WTC11 (cell line): ENCODE measurements at regions not wholly inside any gene's neighbourhood (a gene's known extent, or its start where the extent isn't known, plus 50 kb on each side); places are given as distances from the start of the nearest gene placed in this dataset.

ENCODE experiments used
- ATAC-seq: fragments of 200-7000 bp; cut with Tn5 transposase; 2 replicates; pipeline ENCODE4 v1.10.0; 2021; ENCODE audit warnings: mild to moderate bottlenecking, moderate library complexity
- CTCF ChIA-PET: fragments of 300-600 bp; sonication (Branson Sonifier 250); formaldehyde crosslinking; loops from one replicate; lab custom pipeline; 2021; ENCODE audit warnings: antibody characterized with exemption; lab: Charles Lee
- POLR2A ChIA-PET: fragments of 350-600 bp; sonication (Branson Sonifier 250); formaldehyde crosslinking; loops from one replicate; lab custom pipeline; 2021; ENCODE audit warnings: antibody characterized with exemption; lab: Charles Lee
- DNase-seq: peaks from one replicate; pipeline ENCODE4 v3.0.0; 2021; ENCODE audit warnings: low spot score
- H3K27ac Mint-ChIP-seq: 2 replicates; pipeline ENCODE4 v1.8.0; 2021; ENCODE audit warnings: mixed read lengths
- H3K27me3 Mint-ChIP-seq: 2 replicates; pipeline ENCODE4 v1.8.0; 2021; ENCODE audit warnings: low read depth, mild to moderate bottlenecking, moderate library complexity, mixed read lengths
- H3K36me3 Mint-ChIP-seq: 2 replicates; pipeline ENCODE4 v1.8.0; 2021; ENCODE audit warnings: mixed read lengths
- H3K4me1 Mint-ChIP-seq: 2 replicates; pipeline ENCODE4 v1.8.0; 2022; ENCODE audit warnings: mixed read lengths
- H3K4me3 Mint-ChIP-seq: 2 replicates; pipeline ENCODE4 v1.8.0; 2021; ENCODE audit warnings: mild to moderate bottlenecking, moderate library complexity, mixed read lengths
- H3K9me3 Mint-ChIP-seq: 2 replicates; pipeline ENCODE4 v1.8.0; 2021; ENCODE audit warnings: mixed read lengths
- ATF1 ChIP-seq: sonication (generic); formaldehyde crosslinking; IDR thresholded peaks from 2 replicates; pipeline ENCODE4 v1.8.1; 2023; ENCODE audit warnings: mild to moderate bottlenecking, moderate library complexity, missing genetic modification reagents
- ATF3 ChIP-seq: sonication (generic); formaldehyde crosslinking; conservative IDR thresholded peaks from 2 replicates; pipeline ENCODE4 v1.8.1; 2022; ENCODE audit warnings: mild to moderate bottlenecking, missing genetic modification reagents
- ETV6 ChIP-seq: sonication (generic); formaldehyde crosslinking; IDR thresholded peaks from 2 replicates; pipeline ENCODE4 v1.8.1; 2022; ENCODE audit warnings: mild to moderate bottlenecking, missing genetic modification reagents
- FOXJ3 ChIP-seq: sonication (generic); formaldehyde crosslinking; IDR thresholded peaks from 2 replicates; pipeline ENCODE4 v1.9.0; 2021; ENCODE audit warnings: missing genetic modification reagents, mild to moderate bottlenecking, borderline replicate concordance
- GRHL2 ChIP-seq: fragments of 250-450 bp; sonication (Bioruptor Pico); IDR thresholded peaks from 2 replicates; pipeline ENCODE4 v1.8.0; 2022; ENCODE audit warnings: mild to moderate bottlenecking, moderate library complexity; ENCODE audit not compliant: insufficient replicate concordance, severe bottlenecking
- HMGA2 ChIP-seq: fragments of 250-450 bp; sonication (Bioruptor Pico); IDR thresholded peaks from 2 replicates; pipeline ENCODE4 v1.4.0; 2021; ENCODE audit warnings: mild to moderate bottlenecking, moderate library complexity
- IRF1 ChIP-seq: sonication (generic); formaldehyde crosslinking; IDR thresholded peaks from 2 replicates; pipeline ENCODE4 v1.8.0; 2023; ENCODE audit warnings: missing genetic modification reagents
- IRF2 ChIP-seq: sonication (generic); formaldehyde crosslinking; IDR thresholded peaks from 2 replicates; pipeline ENCODE4 v1.8.0; 2022; ENCODE audit warnings: low read depth, missing genetic modification reagents, borderline replicate concordance
- JAZF1 ChIP-seq: fragments of 250-450 bp; sonication (Bioruptor Pico); IDR thresholded peaks from 2 replicates; pipeline ENCODE4 v1.9.0; 2021; ENCODE audit warnings: moderate library complexity, mild to moderate bottlenecking, inconsistent platforms
- JUN ChIP-seq: sonication (generic); formaldehyde crosslinking; IDR thresholded peaks from 2 replicates; pipeline ENCODE4 v1.8.0; 2023; ENCODE audit warnings: mild to moderate bottlenecking, missing genetic modification reagents
- MLX ChIP-seq: sonication (generic); formaldehyde crosslinking; IDR thresholded peaks from 2 replicates; pipeline ENCODE4 v1.8.1; 2023; ENCODE audit warnings: mild to moderate bottlenecking, missing genetic modification reagents, moderate library complexity
- MXD4 ChIP-seq: fragments of 250-450 bp; sonication (Bioruptor Pico); IDR thresholded peaks from 2 replicates; pipeline ENCODE4 v1.8.0; 2021; ENCODE audit warnings: mild to moderate bottlenecking, moderate library complexity, borderline replicate concordance
- NFE2L1 ChIP-seq: sonication (generic); formaldehyde crosslinking; IDR thresholded peaks from 2 replicates; pipeline ENCODE4 v1.8.1; 2023; ENCODE audit warnings: missing genetic modification reagents
- OVOL2 ChIP-seq: fragments of 250-450 bp; sonication (Bioruptor Pico); IDR thresholded peaks from 2 replicates; pipeline ENCODE4 v1.9.0; 2021; ENCODE audit warnings: mild to moderate bottlenecking, borderline replicate concordance
- PRDM15 ChIP-seq: sonication (generic); formaldehyde crosslinking; IDR thresholded peaks from 2 replicates; pipeline ENCODE4 v1.8.0; 2022; ENCODE audit warnings: missing genetic modification reagents
- PRRX2 ChIP-seq: fragments of 250-450 bp; sonication (Bioruptor Pico); IDR thresholded peaks from 2 replicates; pipeline ENCODE4 v1.8.0; 2021; ENCODE audit warnings: mild to moderate bottlenecking
- RORB ChIP-seq: fragments of 250-450 bp; sonication (Bioruptor Pico); IDR thresholded peaks from 2 replicates; pipeline ENCODE4 v1.9.0; 2021; ENCODE audit warnings: mild to moderate bottlenecking
- SMAD4 ChIP-seq: sonication (generic); formaldehyde crosslinking; IDR thresholded peaks from 2 replicates; pipeline ENCODE4 v1.8.0; 2022; ENCODE audit warnings: mild to moderate bottlenecking, missing genetic modification reagents
- SP1 ChIP-seq: sonication (generic); formaldehyde crosslinking; conservative IDR thresholded peaks from 2 replicates; pipeline ENCODE4 v1.8.1; 2022; ENCODE audit warnings: missing genetic modification reagents
- STAT6 ChIP-seq: sonication (generic); formaldehyde crosslinking; conservative IDR thresholded peaks from 2 replicates; pipeline ENCODE4 v1.8.1; 2023; ENCODE audit warnings: mild to moderate bottlenecking, low read depth, missing genetic modification reagents, moderate library complexity
- TCF7 ChIP-seq: sonication (generic); formaldehyde crosslinking; IDR thresholded peaks from 2 replicates; pipeline ENCODE4 v1.8.0; 2022; ENCODE audit warnings: mild to moderate bottlenecking, low read depth, missing genetic modification reagents, moderate library complexity
- TEAD1 ChIP-seq: sonication (generic); formaldehyde crosslinking; IDR thresholded peaks from 2 replicates; pipeline ENCODE4 v1.8.0; 2022; ENCODE audit warnings: mild to moderate bottlenecking, missing genetic modification reagents
- TEAD4 ChIP-seq: sonication (generic); formaldehyde crosslinking; IDR thresholded peaks from 2 replicates; pipeline ENCODE4 v1.8.0; 2022; ENCODE audit warnings: mild to moderate bottlenecking, missing genetic modification reagents
- ZBTB21 ChIP-seq: sonication (generic); formaldehyde crosslinking; IDR thresholded peaks from 2 replicates; pipeline ENCODE4 v1.8.1; 2023; ENCODE audit warnings: mild to moderate bottlenecking, missing genetic modification reagents, borderline replicate concordance
- ZNF219 ChIP-seq: sonication (generic); formaldehyde crosslinking; IDR thresholded peaks from 2 replicates; pipeline ENCODE4 v1.8.0; 2023; ENCODE audit warnings: missing genetic modification reagents, mild to moderate bottlenecking, borderline replicate concordance
- ZNF232 ChIP-seq: sonication (generic); formaldehyde crosslinking; IDR thresholded peaks from 2 replicates; pipeline ENCODE4 v1.8.0; 2022; ENCODE audit warnings: mild to moderate bottlenecking, missing genetic modification reagents
- ZNF263 ChIP-seq: sonication (generic); formaldehyde crosslinking; IDR thresholded peaks from 2 replicates; pipeline ENCODE4 v1.8.1; 2022; ENCODE audit warnings: low read depth, mild to moderate bottlenecking, moderate library complexity, missing genetic modification reagents
- ZNF317 ChIP-seq: sonication (generic); formaldehyde crosslinking; IDR thresholded peaks from 2 replicates; pipeline ENCODE4 v1.8.1; 2023; ENCODE audit warnings: low read depth, mild to moderate bottlenecking, moderate library complexity, missing genetic modification reagents, borderline replicate concordance
- ZNF416 ChIP-seq: fragments of 250-450 bp; sonication (Bioruptor Pico); IDR thresholded peaks from 2 replicates; pipeline ENCODE4 v1.9.0; 2021; ENCODE audit warnings: mild to moderate bottlenecking, inconsistent platforms

GRCh38 chr12:90152897-90153624 is 444.4 kb upstream of the ATP2B1 start (continued):
- TF ChIP-seq ZNF317 (CRISPR knock-in tag), result no peak
- no peak for TF ChIP-seq MXD4 (CRISPR knock-in tag)
- no peak for TF ChIP-seq PRDM15
- no peak for TF ChIP-seq ATF1

- no peaks in the 10 kb centered on the region; the same call in 1 of the 2 replicates for H3K36me3 Mint-ChIP-seq
- POLR2A ChIA-PET, result no interaction called here
- H3K4me3 Mint-ChIP-seq, result no peak overlapping the region
- DNase-seq, result no peak
- peaks cover 14% of the 10 kb centered on the region for H3K9me3 Mint-ChIP-seq
- no peak overlapping the region for H3K27ac Mint-ChIP-seq
- TF ChIP-seq ETV6 (CRISPR knock-in tag) (no peak), ZNF219 (no peak), NFE2L1 (CRISPR knock-in tag) (no peak), SMAD4 (CRISPR knock-in tag) (no peak), PRRX2 (CRISPR knock-in tag) (no peak), IRF1 (no peak), ZNF263 (CRISPR knock-in tag) (no peak), ZNF232 (no peak), RORB (CRISPR knock-in tag) (no peak), GRHL2 (CRISPR knock-in tag) (no peak), MXD4 (CRISPR knock-in tag) (no peak), STAT6 (no peak), TEAD4 (no peak), TCF7 (CRISPR knock-in tag) (no peak)
- CTCF ChIA-PET, result no interaction called here
- no peak for ATAC-seq
- peaks cover 6% of the 10 kb centered on the region for H3K4me1 Mint-ChIP-seq
- H3K27me3 Mint-ChIP-seq, result no peaks in the 10 kb centered on the region
Observed at GRCh38 chr12:90151491-90152015, 442.9 kb upstream of the ATP2B1 start.

- no peak overlapping the region for H3K4me3 Mint-ChIP-seq
- CTCF ChIA-PET, result no interaction called here
- peaks cover 15% of the 10 kb centered on the region for H3K9me3 Mint-ChIP-seq
- no peak overlapping the region for H3K27ac Mint-ChIP-seq
- H3K36me3 Mint-ChIP-seq, result no peaks in the 10 kb centered on the region; the same call in 1 of the 2 replicates
- TF ChIP-seq OVOL2 (CRISPR knock-in tag) (no peak), JUN (CRISPR knock-in tag) (no peak), ATF3 (no peak), TEAD1 (no peak), IRF2 (CRISPR knock-in tag) (no peak), JAZF1 (no peak), ZBTB21 (CRISPR knock-in tag) (no peak), SP1 (no peak), FOXJ3 (CRISPR knock-in tag) (no peak), HMGA2 (CRISPR knock-in tag) (no peak), ZNF416 (CRISPR knock-in tag) (no peak), MLX (CRISPR knock-in tag) (no peak)
- TF ChIP-seq, all 79 proteins: peak for 0
- POLR2A ChIA-PET, result no interaction called here
- no peak for ATAC-seq
- H3K27me3 Mint-ChIP-seq, result no peaks in the 10 kb centered on the region
- H3K4me1 Mint-ChIP-seq, result peaks cover 6% of the 10 kb centered on the region
- DNase-seq, result no peak
Observed at GRCh38 chr12:90149453-90149852, 440.8 kb upstream of the ATP2B1 start.
